Type B pancreatic cell (in vitro differentiated cells): ENCODE measurements at regions not wholly inside any gene's neighbourhood (a gene's known extent, or its start where the extent isn't known, plus 50 kb on each side); places are given as distances from the start of the nearest gene placed in this dataset.

ENCODE experiments used
- DNase-seq: peaks from one replicate; pipeline ENCODE4 v3.0.0; 2021; ENCODE audit warnings: mixed read lengths; ENCODE audit not compliant: unreplicated experiment; ENCODE audit errors: extremely low spot score
- H3K27ac Mint-ChIP-seq: 2 replicates; pipeline ENCODE4 v1.8.0; 2021; ENCODE audit warnings: mild to moderate bottlenecking, mixed read lengths
- H3K27me3 Mint-ChIP-seq: 2 replicates; pipeline ENCODE4 v1.8.0; 2021; ENCODE audit warnings: mixed read lengths
- H3K36me3 Mint-ChIP-seq: 2 replicates; pipeline ENCODE4 v1.8.0; 2021; ENCODE audit warnings: mixed read lengths
- H3K4me1 Mint-ChIP-seq: one replicate; pipeline ENCODE4 v1.8.0; 2021; ENCODE audit warnings: mixed read lengths; ENCODE audit not compliant: unreplicated experiment
- H3K4me3 Mint-ChIP-seq: 2 replicates; pipeline ENCODE4 v1.8.0; 2021; ENCODE audit warnings: mild to moderate bottlenecking, mixed read lengths
- H3K9me3 Mint-ChIP-seq: 2 replicates; pipeline ENCODE4 v1.8.0; 2021; ENCODE audit warnings: mixed read lengths
- TF ChIP-seq, protein P1 (sequence below): fragments of 200-600 bp; sonication (generic); conservative IDR thresholded peaks from 2 replicates; pipeline ENCODE4 v1.5.0; 2021; ENCODE audit warnings: antibody characterized with exemption, mild to moderate bottlenecking

DNA sequence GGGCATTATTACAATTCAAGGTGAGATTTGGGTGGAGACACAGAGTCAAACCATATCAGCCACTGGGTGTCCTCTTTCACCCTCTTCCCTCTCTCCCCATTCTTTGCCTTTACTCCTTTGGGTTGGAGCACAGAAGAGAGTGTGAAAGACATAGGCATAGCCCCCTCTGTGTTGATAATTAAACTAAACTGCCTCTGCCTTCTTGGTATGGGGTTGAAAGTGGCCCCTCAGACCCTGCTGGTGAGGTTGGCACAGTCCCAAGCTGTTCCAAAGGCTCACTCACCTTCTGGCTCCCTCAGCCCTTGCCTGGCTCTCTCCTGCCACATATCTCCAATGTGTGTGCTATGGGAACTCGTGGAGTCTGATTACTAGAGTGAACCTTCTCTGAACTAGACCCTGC lies 210.6 kb upstream of the RXFP2 start:
- TF ChIP-seq, protein P1, sequence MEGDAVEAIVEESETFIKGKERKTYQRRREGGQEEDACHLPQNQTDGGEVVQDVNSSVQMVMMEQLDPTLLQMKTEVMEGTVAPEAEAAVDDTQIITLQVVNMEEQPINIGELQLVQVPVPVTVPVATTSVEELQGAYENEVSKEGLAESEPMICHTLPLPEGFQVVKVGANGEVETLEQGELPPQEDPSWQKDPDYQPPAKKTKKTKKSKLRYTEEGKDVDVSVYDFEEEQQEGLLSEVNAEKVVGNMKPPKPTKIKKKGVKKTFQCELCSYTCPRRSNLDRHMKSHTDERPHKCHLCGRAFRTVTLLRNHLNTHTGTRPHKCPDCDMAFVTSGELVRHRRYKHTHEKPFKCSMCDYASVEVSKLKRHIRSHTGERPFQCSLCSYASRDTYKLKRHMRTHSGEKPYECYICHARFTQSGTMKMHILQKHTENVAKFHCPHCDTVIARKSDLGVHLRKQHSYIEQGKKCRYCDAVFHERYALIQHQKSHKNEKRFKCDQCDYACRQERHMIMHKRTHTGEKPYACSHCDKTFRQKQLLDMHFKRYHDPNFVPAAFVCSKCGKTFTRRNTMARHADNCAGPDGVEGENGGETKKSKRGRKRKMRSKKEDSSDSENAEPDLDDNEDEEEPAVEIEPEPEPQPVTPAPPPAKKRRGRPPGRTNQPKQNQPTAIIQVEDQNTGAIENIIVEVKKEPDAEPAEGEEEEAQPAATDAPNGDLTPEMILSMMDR: no peak
- Mint-ChIP-seq H3K4me3 (no peak overlapping the region), H3K27ac (no peak overlapping the region), H3K4me1 (no peaks in the 10 kb centered on the region), H3K9me3 (peaks cover 10% of the 10 kb centered on the region), H3K36me3 (no peaks in the 10 kb centered on the region), H3K27me3 (peaks cover 2% of the 10 kb centered on the region)
- no peak for DNase-seq

DNA sequence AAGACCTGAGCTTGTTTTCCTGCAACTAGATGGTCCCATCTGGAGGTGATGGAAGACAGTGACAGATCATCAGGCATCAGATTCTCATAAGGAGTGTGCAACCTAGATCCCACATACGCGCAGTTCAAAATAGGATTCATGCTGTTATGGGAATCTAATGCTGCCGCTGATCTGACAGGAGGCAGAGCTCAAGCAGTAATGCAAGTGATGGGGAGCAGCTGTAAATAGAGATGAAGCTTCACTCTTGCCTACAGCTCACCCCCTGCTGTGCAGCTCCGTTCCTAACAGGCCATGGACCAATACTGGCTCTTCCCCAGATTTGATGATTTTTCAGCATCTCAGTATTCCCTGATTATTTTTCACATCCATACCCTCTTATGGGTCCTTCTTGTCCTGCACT lies 208.4 kb upstream of the RXFP2 start:
- TF ChIP-seq, protein P1: no peak
- Mint-ChIP-seq H3K4me1 (peaks cover 2% of the 10 kb centered on the region), H3K9me3 (peaks cover 6% of the 10 kb centered on the region), H3K27ac (no peak overlapping the region), H3K27me3 (peaks cover 2% of the 10 kb centered on the region), H3K36me3 (no peaks in the 10 kb centered on the region), H3K4me3 (no peak overlapping the region)
- DNase-seq: no peak

DNA sequence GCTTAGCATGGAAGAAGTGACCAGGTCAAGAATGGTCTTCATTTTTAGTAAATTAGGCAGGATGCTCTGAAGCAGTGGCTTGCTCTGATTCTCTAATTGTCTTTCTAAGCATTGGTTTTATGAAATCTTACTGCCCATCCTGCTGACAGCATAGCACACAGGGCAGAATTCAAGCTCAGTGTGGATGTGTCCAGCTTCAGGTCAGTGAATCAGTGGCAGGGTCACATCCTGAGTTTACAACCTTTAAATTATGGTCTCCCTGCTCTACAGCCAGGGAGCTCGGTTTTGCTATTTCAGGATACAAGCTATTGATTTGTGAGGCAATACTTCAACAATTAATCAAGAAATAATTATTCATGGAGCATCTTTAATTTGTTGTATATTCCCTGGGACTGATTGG lies 202.3 kb upstream of the RXFP2 start:
- peaks cover 20% of the 10 kb centered on the region for H3K4me1 Mint-ChIP-seq
- DNase-seq: no peak

DNA sequence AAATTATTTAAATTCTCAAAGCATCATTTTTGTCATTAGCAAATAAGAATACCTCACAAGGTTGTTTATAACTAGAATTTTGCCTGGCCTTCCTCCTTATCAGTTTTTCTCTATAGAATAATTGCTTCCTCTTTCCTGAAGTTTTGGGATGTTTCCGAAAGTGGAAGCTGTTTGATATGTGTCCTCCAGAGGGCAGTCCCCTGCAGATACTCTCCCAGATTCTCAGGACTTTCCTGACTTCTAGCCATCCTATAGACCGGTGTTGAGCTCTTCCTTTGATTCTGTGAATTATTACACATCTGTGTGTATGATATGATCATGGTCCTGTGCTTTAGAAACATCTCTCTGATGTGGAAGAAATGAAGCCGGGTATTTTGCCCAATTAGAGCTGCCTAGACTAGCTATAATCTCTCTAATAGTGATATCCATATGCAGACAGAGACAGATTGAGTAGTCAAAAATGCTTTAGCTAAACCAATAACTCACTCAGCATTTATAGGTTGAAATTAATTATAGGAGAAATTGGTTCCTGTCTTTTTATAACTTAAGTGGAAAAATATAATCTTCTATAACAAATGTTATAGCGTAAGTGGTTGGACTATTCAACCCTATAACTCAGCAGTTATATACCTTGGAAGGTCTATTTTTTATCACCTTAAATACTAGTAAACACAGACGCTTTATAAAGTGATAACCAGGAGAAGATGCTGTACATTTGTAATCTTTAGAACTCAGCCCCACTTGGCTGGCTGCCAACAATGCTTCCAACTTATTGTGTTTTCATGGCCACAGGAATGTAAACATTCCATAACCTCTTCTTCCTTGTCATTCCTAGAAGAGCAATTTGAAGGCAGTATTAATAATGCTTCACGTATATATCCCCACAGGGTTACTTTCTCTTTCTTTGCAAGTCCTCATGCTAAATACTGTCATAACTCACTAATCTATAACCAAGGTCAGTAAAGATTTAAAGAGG lies 201.0 kb upstream of the RXFP2 start:
- H3K4me3 Mint-ChIP-seq: no peak overlapping the region
- TF ChIP-seq, protein P1: peak; percentile 74
- H3K9me3 Mint-ChIP-seq: peaks cover 1% of the 10 kb centered on the region
- peaks cover 15% of the 10 kb centered on the region for H3K27me3 Mint-ChIP-seq
- H3K36me3 Mint-ChIP-seq: no peaks in the 10 kb centered on the region
- no peak overlapping the region for H3K27ac Mint-ChIP-seq
- DNase-seq: no peak
- H3K4me1 Mint-ChIP-seq: peaks cover 20% of the 10 kb centered on the region

More for the DNA sequence above, 202.3 kb upstream of the RXFP2 start:
- H3K27ac Mint-ChIP-seq: no peak overlapping the region
- no peak overlapping the region for H3K4me3 Mint-ChIP-seq
- TF ChIP-seq, protein P1: no peak
- peaks cover 6% of the 10 kb centered on the region for H3K9me3 Mint-ChIP-seq
- H3K27me3 Mint-ChIP-seq: peaks cover 15% of the 10 kb centered on the region
- H3K36me3 Mint-ChIP-seq: no peaks in the 10 kb centered on the region

- H3K36me3 Mint-ChIP-seq: no peaks in the 10 kb centered on the region
- H3K9me3 Mint-ChIP-seq: no peaks in the 10 kb centered on the region
- no peak overlapping the region for H3K4me3 Mint-ChIP-seq
- H3K4me1 Mint-ChIP-seq: peaks cover 20% of the 10 kb centered on the region
- H3K27ac Mint-ChIP-seq: no peak overlapping the region
- TF ChIP-seq, protein P1: no peak
- H3K27me3 Mint-ChIP-seq: peaks cover 25% of the 10 kb centered on the region
- no peak for DNase-seq
These were observed 199.0 kb upstream of the RXFP2 start for GRCh38 chr13:31540281-31540680.
